Kidney (tissue), 13 donors: ENCODE measurements at regions not wholly inside any gene's neighbourhood (a gene's known extent, or its start where the extent isn't known, plus 50 kb on each side); places are given as distances from the start of the nearest gene placed in this dataset.

Source experiments
- DNase-seq, 5 donors: peaks; one replicate each; pipeline ENCODE4 v3.0.0-alpha.2; 2013 to 2020
- FAIRE-seq: peaks from 2 replicates; lab custom pipeline; 2012; peaks lifted over from hg19 to GRCh38; lab: Jason Lieb, UNC
- H3K27ac ChIP-seq, 2 donors: one replicate each; pipeline ENCODE4 v1.7.0; 2013; ENCODE audit warnings: low read depth in 2 of 2, low read length in 2 of 2, inconsistent platforms in 1 of 2
- H3K27me3 ChIP-seq: one replicate; pipeline ENCODE4 v1.7.1; 2013; ENCODE audit warnings: low read length, inconsistent platforms; ENCODE audit not compliant: control insufficient read depth, insufficient read depth
- H3K36me3 ChIP-seq, 3 donors: one replicate each; pipeline versions ENCODE4 v1.7.0 to v1.7.1; 2013; ENCODE audit warnings: low read length in 3 of 3, control low read depth in 1 of 3, inconsistent platforms in 1 of 3; ENCODE audit not compliant: insufficient read depth in 3 of 3, control insufficient read depth in 2 of 3
- H3K4me1 ChIP-seq, 3 donors: one replicate each; pipeline versions ENCODE4 v1.7.0 to v1.7.1; 2013; ENCODE audit warnings: low read length in 3 of 3, inconsistent platforms in 1 of 3, low read depth in 1 of 3; ENCODE audit not compliant: control insufficient read depth in 2 of 3, insufficient read depth in 2 of 3
- H3K4me3 ChIP-seq, 3 donors: one replicate each; pipeline versions ENCODE4 v1.7.0 to v1.8.1; 2013; ENCODE audit warnings: low read length in 3 of 3, control low read depth in 1 of 3, inconsistent platforms in 1 of 3
- H3K9ac ChIP-seq, 3 donors: one replicate each; pipeline versions ENCODE4 v1.7.0 to v1.7.1; 2013; ENCODE audit warnings: low read length in 3 of 3, control low read depth in 1 of 3, inconsistent platforms in 1 of 3
- H3K9me3 ChIP-seq, 3 donors: one replicate each; pipeline versions ENCODE4 v1.7.0 to v1.7.1; 2013; ENCODE audit warnings: low read length in 3 of 3, control low read depth in 1 of 3, inconsistent platforms in 1 of 3; ENCODE audit not compliant: control insufficient read depth in 2 of 3, insufficient read depth in 1 of 3
- intact Hi-C: fragments of 100-400 bp; cut with DNase I; formaldehyde crosslinking; loops from one replicate; pipeline ENCODE4 v1.11.1; 2022
- TF ChIP-seq, protein P1 (sequence below): IDR thresholded peaks from 3 replicates; pipeline ENCODE4 v1.5.1; 2012; ENCODE audit warnings: mild to moderate bottlenecking, moderate library complexity, borderline replicate concordance; ENCODE audit not compliant: insufficient read depth; ENCODE audit errors: extremely low read depth
- donor health status: control.
- donor health status: control.
- donor health status: control.
- donor health status: control.
- donor health status: control.
- donor health status: DM: yes; HTN: yes; CAD: no.
- donor health status: Normal renal cell carcinoma (clear cell type).

GRCh38 chr12:111078731-111079130, 158.4 kb upstream of the MYL2 start:
- H3K36me3 ChIP-seq: no peaks in the 10 kb centered on the region
- no peaks in the 10 kb centered on the region for H3K9me3 ChIP-seq
- TF ChIP-seq, protein P1, sequence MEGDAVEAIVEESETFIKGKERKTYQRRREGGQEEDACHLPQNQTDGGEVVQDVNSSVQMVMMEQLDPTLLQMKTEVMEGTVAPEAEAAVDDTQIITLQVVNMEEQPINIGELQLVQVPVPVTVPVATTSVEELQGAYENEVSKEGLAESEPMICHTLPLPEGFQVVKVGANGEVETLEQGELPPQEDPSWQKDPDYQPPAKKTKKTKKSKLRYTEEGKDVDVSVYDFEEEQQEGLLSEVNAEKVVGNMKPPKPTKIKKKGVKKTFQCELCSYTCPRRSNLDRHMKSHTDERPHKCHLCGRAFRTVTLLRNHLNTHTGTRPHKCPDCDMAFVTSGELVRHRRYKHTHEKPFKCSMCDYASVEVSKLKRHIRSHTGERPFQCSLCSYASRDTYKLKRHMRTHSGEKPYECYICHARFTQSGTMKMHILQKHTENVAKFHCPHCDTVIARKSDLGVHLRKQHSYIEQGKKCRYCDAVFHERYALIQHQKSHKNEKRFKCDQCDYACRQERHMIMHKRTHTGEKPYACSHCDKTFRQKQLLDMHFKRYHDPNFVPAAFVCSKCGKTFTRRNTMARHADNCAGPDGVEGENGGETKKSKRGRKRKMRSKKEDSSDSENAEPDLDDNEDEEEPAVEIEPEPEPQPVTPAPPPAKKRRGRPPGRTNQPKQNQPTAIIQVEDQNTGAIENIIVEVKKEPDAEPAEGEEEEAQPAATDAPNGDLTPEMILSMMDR: no peak
- FAIRE-seq (no peak), DNase-seq (no peak)
- H3K4me1 ChIP-seq: no peaks in the 10 kb centered on the region
- H3K9ac ChIP-seq: no peak overlapping the region
- no peak overlapping the region for H3K4me3 ChIP-seq
- no peak overlapping the region for H3K27ac ChIP-seq
- no peaks in the 10 kb centered on the region for H3K27me3 ChIP-seq
- intact Hi-C loops: no loop called here

DNA sequence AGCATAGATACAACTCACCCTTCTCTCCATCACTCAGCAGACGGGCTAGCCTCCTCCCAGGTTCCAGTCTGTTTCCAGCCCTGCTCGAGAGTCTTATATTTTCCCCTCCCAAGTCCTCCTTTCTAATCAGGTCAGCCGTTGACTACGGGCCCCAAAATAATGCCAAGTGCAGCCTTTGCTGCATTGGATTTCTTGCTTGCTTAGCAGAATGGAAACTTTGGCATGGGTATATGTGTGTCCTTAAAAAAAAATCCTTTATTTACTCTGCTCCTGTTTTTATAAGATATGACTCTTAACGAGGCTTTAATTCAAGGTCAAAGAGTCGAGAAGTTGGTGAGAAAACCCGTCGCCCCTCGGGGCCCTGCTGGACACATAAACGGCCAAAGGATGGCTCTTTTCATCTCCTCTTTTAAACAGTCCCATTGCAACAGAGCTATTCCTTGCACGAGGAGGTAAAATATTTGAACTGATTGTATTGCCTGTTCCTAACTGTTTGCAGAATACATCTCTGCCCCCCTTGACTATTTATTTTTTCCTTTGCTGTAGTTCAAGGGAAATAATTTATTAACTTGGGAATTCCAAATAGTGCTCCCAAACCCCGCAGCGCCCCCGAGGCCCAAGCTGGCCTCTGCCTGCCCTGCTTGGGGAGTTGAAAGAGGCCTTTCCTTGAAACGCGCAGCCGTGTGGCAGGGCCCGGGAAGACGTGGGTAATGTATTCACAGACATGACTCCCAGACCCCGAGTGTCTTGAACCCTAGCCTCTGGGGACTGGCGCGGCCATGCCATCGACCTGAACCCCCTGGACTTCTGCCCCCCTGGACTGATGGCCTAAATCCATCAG, 156.5 kb upstream of the MYL2 start:
- DNase-seq (peak in 2 of 5 donors; percentile 41 to 53), FAIRE-seq (no peak)
- Histone ChIP-seq H3K4me1 (no peaks in the 10 kb centered on the region), H3K9ac (no peak overlapping the region), H3K27ac (no peak overlapping the region), H3K36me3 (no peaks in the 10 kb centered on the region), H3K27me3 (no peaks in the 10 kb centered on the region), H3K4me3 (no peak overlapping the region), H3K9me3 (no peaks in the 10 kb centered on the region)
- intact Hi-C loops: no loop called here
- TF ChIP-seq, protein P1: no peak

DNA sequence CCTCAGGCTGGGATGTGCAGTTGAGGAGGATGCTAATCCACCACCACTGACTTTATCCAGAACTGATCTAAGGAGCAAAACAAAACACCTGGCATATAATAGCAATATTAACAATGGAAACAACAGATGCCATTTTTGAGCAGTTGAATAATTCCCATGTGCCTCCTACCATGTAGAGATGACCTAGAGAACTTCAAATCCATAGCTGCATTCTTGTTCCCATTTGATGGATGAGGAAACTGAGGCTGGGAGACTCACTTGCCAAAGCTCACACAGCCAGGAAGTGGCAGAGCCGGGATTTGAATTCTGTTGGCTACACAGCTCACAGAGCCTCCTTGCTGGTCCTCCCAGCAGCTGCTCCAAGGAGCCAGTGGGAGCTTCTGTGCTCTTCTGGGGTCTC, 155.8 kb upstream of the MYL2 start:
- Histone ChIP-seq H3K27me3 (no peaks in the 10 kb centered on the region), H3K4me1 (no peaks in the 10 kb centered on the region), H3K9me3 (peaks cover 0 to 1% (median 0%) of the 10 kb centered on the region in 3 donors), H3K9ac (no peak overlapping the region), H3K27ac (no peak overlapping the region), H3K36me3 (no peaks in the 10 kb centered on the region), H3K4me3 (no peak overlapping the region)
- FAIRE-seq (no peak), DNase-seq (no peak)
- TF ChIP-seq, protein P1: no peak
- intact Hi-C loops: no loop called here
